ENCODE measurements at regions not wholly inside any gene's neighbourhood (a gene's known extent, or its start where the extent isn't known, plus 50 kb on each side); places are given as distances from the start of the nearest gene placed in this dataset.
A peak's percentile ranks its signal among the peaks of the same experiment; 100 is the strongest.

- H3K9me3 ChIP-seq (replicated peaks): no peaks in the 10 kb centered on the region
- no peak overlapping the region for H3K27ac ChIP-seq
- no peaks in the 10 kb centered on the region for H3K27me3 ChIP-seq
- H3K4me1 ChIP-seq: 0 out of 2 replicates have a peak, but pooled peaks cover 2% of the 10 kb centered on the region
- DNase-seq: peak in 1 of 2 experiments; percentile 0
- no peak overlapping the region for H3K4me3 ChIP-seq
- H3K36me3 ChIP-seq: no peaks in the 10 kb centered on the region
Observed at GRCh38 chr4:133799717-133800315, 401.8 kb downstream of the PABPC4L start.

GRCh38 chr4:133777661-133778060 is 423.9 kb downstream of the PABPC4L start:
- H3K36me3 ChIP-seq: no peaks in the 10 kb centered on the region
- no peak overlapping the region for H3K4me3 ChIP-seq
- H3K9me3 ChIP-seq (replicated peaks): no peaks in the 10 kb centered on the region
- H3K27ac ChIP-seq: no peak overlapping the region
- H3K4me1 ChIP-seq: no peaks in the 10 kb centered on the region
- DNase-seq: no peak
- H3K27me3 ChIP-seq: no peaks in the 10 kb centered on the region

GRCh38 chr4:133776961-133777360 is 424.6 kb downstream of the PABPC4L start:
- no peak overlapping the region for H3K4me3 ChIP-seq
- H3K27me3 ChIP-seq: no peaks in the 10 kb centered on the region
- H3K27ac ChIP-seq: no peak overlapping the region
- H3K36me3 ChIP-seq: no peaks in the 10 kb centered on the region
- no peaks in the 10 kb centered on the region for H3K4me1 ChIP-seq
- no peaks in the 10 kb centered on the region for H3K9me3 ChIP-seq (replicated peaks)
- no peak for DNase-seq

- no peak for DNase-seq
- H3K27ac ChIP-seq: no peak overlapping the region
- no peak overlapping the region for H3K4me3 ChIP-seq
- H3K4me1 ChIP-seq: no peaks in the 10 kb centered on the region
- no peaks in the 10 kb centered on the region for H3K36me3 ChIP-seq
- H3K27me3 ChIP-seq: no peaks in the 10 kb centered on the region
- no peaks in the 10 kb centered on the region for H3K9me3 ChIP-seq (replicated peaks)
Observed at GRCh38 chr4:133776503-133776902, 425.1 kb downstream of the PABPC4L start.

GRCh38 chr4:133775881-133776280 is 425.7 kb downstream of the PABPC4L start:
- no peak for DNase-seq
- no peaks in the 10 kb centered on the region for H3K9me3 ChIP-seq (replicated peaks)
- no peaks in the 10 kb centered on the region for H3K27me3 ChIP-seq
- no peak overlapping the region for H3K4me3 ChIP-seq
- H3K4me1 ChIP-seq: no peaks in the 10 kb centered on the region
- no peaks in the 10 kb centered on the region for H3K36me3 ChIP-seq
- no peak overlapping the region for H3K27ac ChIP-seq

- Histone ChIP-seq H3K9me3 (replicated peaks) (no peaks in the 10 kb centered on the region), H3K4me3 (no peak overlapping the region), H3K36me3 (no peaks in the 10 kb centered on the region), H3K27ac (no peak overlapping the region), H3K27me3 (no peaks in the 10 kb centered on the region), H3K4me1 (no peaks in the 10 kb centered on the region)
- DNase-seq: no peak
Observed at GRCh38 chr4:133775469-133775868, 426.1 kb downstream of the PABPC4L start.

- H3K27me3 ChIP-seq: no peaks in the 10 kb centered on the region
- H3K27ac ChIP-seq: no peak overlapping the region
- peak; percentile 24 to 29 for DNase-seq
- H3K4me1 ChIP-seq: no peaks in the 10 kb centered on the region
- H3K4me3 ChIP-seq: no peak overlapping the region
- H3K36me3 ChIP-seq: no peaks in the 10 kb centered on the region
- no peaks in the 10 kb centered on the region for H3K9me3 ChIP-seq (replicated peaks)
Observed at GRCh38 chr4:133759428-133759827, 442.2 kb downstream of the PABPC4L start.

- Histone ChIP-seq H3K27me3 (no peaks in the 10 kb centered on the region), H3K4me1 (peaks cover 6% of the 10 kb centered on the region; the same call in 1 of the 2 replicates), H3K4me3 (no peak overlapping the region), H3K9me3 (replicated peaks) (no peaks in the 10 kb centered on the region), H3K27ac (no peak overlapping the region), H3K36me3 (no peaks in the 10 kb centered on the region)
- DNase-seq: peak in 1 of 2 experiments; percentile 28
Observed at GRCh38 chr4:133741766-133742165, 459.8 kb downstream of the PABPC4L start.

GRCh38 chr4:133720001-133720400 is 481.6 kb downstream of the PABPC4L start:
- no peaks in the 10 kb centered on the region for H3K36me3 ChIP-seq

GRCh38 chr4:133719098-133719497 is 482.5 kb downstream of the PABPC4L start:
- Histone ChIP-seq H3K9me3 (replicated peaks) (no peaks in the 10 kb centered on the region), H3K36me3 (no peaks in the 10 kb centered on the region), H3K27ac (no peak overlapping the region), H3K4me1 (no peaks in the 10 kb centered on the region), H3K27me3 (no peaks in the 10 kb centered on the region), H3K4me3 (no peak overlapping the region)
- no peak for DNase-seq

More at GRCh38 chr4:133720001-133720400, 481.6 kb downstream of the PABPC4L start:
- no peak for DNase-seq
- Histone ChIP-seq H3K9me3 (replicated peaks) (no peaks in the 10 kb centered on the region), H3K27me3 (no peaks in the 10 kb centered on the region), H3K4me1 (no peaks in the 10 kb centered on the region), H3K27ac (no peak overlapping the region), H3K4me3 (no peak overlapping the region)

GRCh38 chr4:133714211-133714610 is 487.4 kb downstream of the PABPC4L start:
- Histone ChIP-seq H3K27ac (no peak overlapping the region), H3K36me3 (no peaks in the 10 kb centered on the region), H3K9me3 (replicated peaks) (no peaks in the 10 kb centered on the region), H3K4me1 (no peaks in the 10 kb centered on the region), H3K27me3 (no peaks in the 10 kb centered on the region), H3K4me3 (no peak overlapping the region)
- DNase-seq: no peak

GRCh38 chr4:133713340-133713739 is 488.2 kb downstream of the PABPC4L start:
- Histone ChIP-seq H3K36me3 (no peaks in the 10 kb centered on the region), H3K27me3 (no peaks in the 10 kb centered on the region), H3K4me1 (no peaks in the 10 kb centered on the region), H3K27ac (no peak overlapping the region), H3K4me3 (no peak overlapping the region), H3K9me3 (replicated peaks) (no peaks in the 10 kb centered on the region)
- no peak for DNase-seq

- no peak overlapping the region for H3K27ac ChIP-seq
- no peaks in the 10 kb centered on the region for H3K36me3 ChIP-seq
- H3K27me3 ChIP-seq: no peaks in the 10 kb centered on the region
- no peak overlapping the region for H3K4me3 ChIP-seq
- H3K4me1 ChIP-seq: no peaks in the 10 kb centered on the region
- DNase-seq: peak; percentile 3 to 16
- no peaks in the 10 kb centered on the region for H3K9me3 ChIP-seq (replicated peaks)
Observed at GRCh38 chr4:133711817-133712216, 489.8 kb downstream of the PABPC4L start.

GRCh38 chr4:133694416-133694815 is 507.2 kb downstream of the PABPC4L start:
- no peak for DNase-seq
- H3K36me3 ChIP-seq: no peaks in the 10 kb centered on the region
- H3K27me3 ChIP-seq: no peaks in the 10 kb centered on the region
- no peak overlapping the region for H3K27ac ChIP-seq
- H3K4me3 ChIP-seq: no peak overlapping the region
- H3K4me1 ChIP-seq: no peaks in the 10 kb centered on the region
- H3K9me3 ChIP-seq (replicated peaks): no peaks in the 10 kb centered on the region

GRCh38 chr4:133683967-133684366 is 517.6 kb downstream of the PABPC4L start:
- Histone ChIP-seq H3K4me3 (no peak overlapping the region), H3K9me3 (replicated peaks) (no peaks in the 10 kb centered on the region), H3K27ac (no peak overlapping the region), H3K36me3 (no peaks in the 10 kb centered on the region), H3K4me1 (no peaks in the 10 kb centered on the region), H3K27me3 (no peaks in the 10 kb centered on the region)
- DNase-seq: no peak
